Body of pancreas (tissue), 4 donors: ENCODE measurements at regions not wholly inside any gene's neighbourhood (a gene's known extent, or its start where the extent isn't known, plus 50 kb on each side); places are given as distances from the start of the nearest gene placed in this dataset.

ENCODE experiments used
- ATAC-seq: fragments of 150-250 bp; one replicate; pipeline ENCODE4 v1.9.1; 2016
- DNase-seq, 4 donors: peaks; one replicate each; pipeline ENCODE4 v3.0.0-alpha.2; 2019
- H3K27ac ChIP-seq, 4 donors: fragments of 200-600 bp; sonication (generic); 1 replicate in 3 of 4; 2 replicates in 1 of 4; pipeline versions ENCODE4 v1.5.1 to v1.6.1; 2016 to 2019; ENCODE audit warnings: mild to moderate bottlenecking in 1 of 4, mixed read lengths in 1 of 4, moderate library complexity in 1 of 4
- H3K27me3 ChIP-seq, 2 donors: fragments of 200-600 bp; sonication (generic); one replicate each; pipeline ENCODE4 v1.6.0; 2016; ENCODE audit warnings: mild to moderate bottlenecking in 1 of 2
- H3K36me3 ChIP-seq, 2 donors: fragments of 200-600 bp; sonication (generic); replicated peaks in 1 of 2; 2 replicates each; pipeline ENCODE4 v1.5.1; 2016; ENCODE audit warnings: low read depth in 2 of 2; ENCODE audit not compliant: insufficient read depth in 1 of 2
- H3K4me1 ChIP-seq: fragments of 200-600 bp; sonication (generic); one replicate; pipeline ENCODE4 v1.6.0; 2016
- H3K4me3 ChIP-seq, 2 donors: fragments of 200-600 bp; sonication (generic); 1 replicate in 1 of 2; 2 replicates in 1 of 2; pipeline ENCODE4 v1.5.1; 2016 to 2019
- H3K9me3 ChIP-seq, 3 donors: fragments of 200-600 bp; sonication (generic); 1 replicate in 2 of 3; 2 replicates in 1 of 3; pipeline ENCODE4 v1.5.1; 2016
- CTCF ChIP-seq, 7 experiments: fragments of 450-650 bp in 4 of 7; fragments of 200-600 bp in 3 of 7; sonication (generic) in 3 of 7; IDR thresholded peaks; one replicate each; pipeline ENCODE4 v1.5.1; 2016 to 2019; ENCODE audit warnings: antibody characterized with exemption in 7 of 7
- POLR2A ChIP-seq, 3 donors: fragments of 450-650 bp; IDR thresholded peaks; one replicate each; pipeline ENCODE4 v1.6.1; 2016; ENCODE audit warnings: antibody characterized with exemption in 3 of 3, mild to moderate bottlenecking in 2 of 3
- WGBS, 2 donors: methylation state at CpG; one replicate each; pipeline ENCODE4 v1.1.5; 2017; 5-methylcytosine and 5-hydroxymethylcytosine counted together
- intact Hi-C: fragments of 100-400 bp; cut with DNase I; formaldehyde crosslinking; loops from one replicate; pipeline ENCODE4 v1.15.1; 2023

GRCh38 chr1:118618618-118619340, 369.4 kb downstream of the TBX15 start:
- DNase-seq: no peak
- TF ChIP-seq POLR2A (IDR thresholded peaks at IDR 0.05): no peak
- no peak for TF ChIP-seq CTCF (IDR thresholded peaks at IDR 0.05)
- 69 to 70% methylated on average over 3 of the region's 3 CpGs for WGBS, 2 donors
- H3K9me3 ChIP-seq: no peaks in the 10 kb centered on the region
- H3K36me3 ChIP-seq: no peaks in the 10 kb centered on the region
- ATAC-seq: no peak
- no peaks in the 10 kb centered on the region for H3K4me1 ChIP-seq
- intact Hi-C loops: no loop called here
- no peak overlapping the region for H3K27ac ChIP-seq
- no peak overlapping the region for H3K4me3 ChIP-seq
- H3K27me3 ChIP-seq: no peaks in the 10 kb centered on the region

GRCh38 chr1:118617916-118618315, 370.2 kb downstream of the TBX15 start:
- WGBS, 2 donors: 0 to 4% methylated on average over 1 of the region's 1 CpG
- Histone ChIP-seq H3K4me3 (no peak overlapping the region), H3K27me3 (no peaks in the 10 kb centered on the region), H3K4me1 (no peaks in the 10 kb centered on the region), H3K27ac (no peak overlapping the region), H3K36me3 (no peaks in the 10 kb centered on the region), H3K9me3 (peaks cover 0 to under 1% (median 0%) of the 10 kb centered on the region in 3 donors)
- no peak for ATAC-seq
- intact Hi-C loops: no loop called here
- no peak for TF ChIP-seq POLR2A (IDR thresholded peaks at IDR 0.05)
- TF ChIP-seq CTCF (IDR thresholded peaks at IDR 0.05): no peak
- DNase-seq: no peak

- Histone ChIP-seq H3K4me3 (no peak overlapping the region), H3K27me3 (no peaks in the 10 kb centered on the region), H3K9me3 (peaks cover 0 to 8% (median 0%) of the 10 kb centered on the region in 3 donors), H3K27ac (no peak overlapping the region), H3K4me1 (no peaks in the 10 kb centered on the region), H3K36me3 (no peaks in the 10 kb centered on the region)
- ATAC-seq (no peak), DNase-seq (no peak)
- intact Hi-C loops: no loop called here
- TF ChIP-seq POLR2A (IDR thresholded peaks at IDR 0.05): no peak
- no peak for TF ChIP-seq CTCF (IDR thresholded peaks at IDR 0.05)
- WGBS, 2 donors: 48 to 49% methylated on average over 2 of the region's 2 CpGs
Observed at GRCh38 chr1:118615066-118615465, 373.1 kb downstream of the TBX15 start.

GRCh38 chr1:118589238-118589846, 398.8 kb downstream of the TBX15 start:
- H3K9me3 ChIP-seq: no peaks in the 10 kb centered on the region
- no peaks in the 10 kb centered on the region for H3K4me1 ChIP-seq
- WGBS, 2 donors: 34 to 48% methylated on average over 5 of the region's 5 CpGs
- H3K27me3 ChIP-seq: no peaks in the 10 kb centered on the region
- ATAC-seq (no peak), DNase-seq (no peak)
- TF ChIP-seq POLR2A (IDR thresholded peaks at IDR 0.05) (no peak), CTCF (IDR thresholded peaks at IDR 0.05) (no peak)
- H3K4me3 ChIP-seq: no peak overlapping the region
- H3K36me3 ChIP-seq: no peaks in the 10 kb centered on the region
- H3K27ac ChIP-seq: no peak overlapping the region
- intact Hi-C loops: no loop called here

- Histone ChIP-seq H3K4me3 (no peak overlapping the region), H3K27ac (no peak overlapping the region), H3K36me3 (no peaks in the 10 kb centered on the region), H3K27me3 (no peaks in the 10 kb centered on the region), H3K9me3 (no peaks in the 10 kb centered on the region), H3K4me1 (no peaks in the 10 kb centered on the region)
- no peak for DNase-seq
- ATAC-seq: no peak
- intact Hi-C loops: no loop called here
- no peak for TF ChIP-seq CTCF (IDR thresholded peaks at IDR 0.05)
- no peak for TF ChIP-seq POLR2A (IDR thresholded peaks at IDR 0.05)
Observed at GRCh38 chr1:118588566-118588965, 399.6 kb downstream of the TBX15 start.
